Ecto neural progenitor cell (in vitro differentiated cells): ENCODE measurements at regions not wholly inside any gene's neighbourhood (a gene's known extent, or its start where the extent isn't known, plus 50 kb on each side); places are given as distances from the start of the nearest gene placed in this dataset.
"Not testable (repeated sequence)": the region's sequence is repeated elsewhere in the genome, so short reads cannot be mapped to it uniquely, and the experiment has no call there.

Experiments
- DNase-seq: peaks from one replicate; pipeline ENCODE4 v3.0.0-alpha.2; 2018; ENCODE audit warnings: low spot score

- not testable (repeated sequence) for DNase-seq
Measured at GRCh38 chr1:149700220-149700619, 82.3 kb upstream of the FCGR1A start.

- DNase-seq, result not testable (repeated sequence)
Measured at GRCh38 chr1:149700677-149701567, 81.6 kb upstream of the FCGR1A start.

- DNase-seq, result peak; percentile 61
Measured at GRCh38 chr1:149708192-149708853, 74.2 kb upstream of the FCGR1A start.

GRCh38 chr1:149711651-149712050 is 70.8 kb upstream of the FCGR1A start:
- not testable (repeated sequence) for DNase-seq

- DNase-seq, result peak; percentile 66
Measured at GRCh38 chr1:149712154-149712927, 70.2 kb upstream of the FCGR1A start.

- not testable (repeated sequence) for DNase-seq
Measured at GRCh38 chr1:149713513-149713912, 69.0 kb upstream of the FCGR1A start.

GRCh38 chr1:149713952-149714351 is 68.5 kb upstream of the FCGR1A start:
- not testable (repeated sequence) for DNase-seq

- not testable (repeated sequence) for DNase-seq
Measured at GRCh38 chr1:149724618-149725302, 57.7 kb upstream of the FCGR1A start.

- DNase-seq, result not testable (repeated sequence)
Measured at GRCh38 chr1:149726688-149727087, 55.8 kb upstream of the FCGR1A start.

GRCh38 chr1:149728598-149728997 is 53.9 kb upstream of the FCGR1A start:
- DNase-seq, result not testable (repeated sequence)
